PFSK-1 (cell line): ENCODE measurements at regions not wholly inside any gene's neighbourhood (a gene's known extent, or its start where the extent isn't known, plus 50 kb on each side); places are given as distances from the start of the nearest gene placed in this dataset.

Source experiments
- FOXP2 ChIP-seq: optimal IDR thresholded peaks from 2 replicates; pipeline ENCODE3; 2011; ENCODE audit warnings: borderline replicate concordance, control low read depth, inconsistent platforms; ENCODE audit not compliant: insufficient read depth; ENCODE audit errors: extremely low read length, extremely low read depth
- POLR2AphosphoS5 ChIP-seq: IDR thresholded peaks from 2 replicates; pipeline ENCODE4 v1.6.1; 2012; ENCODE audit warnings: low read depth, mild to moderate bottlenecking, control low read depth, low read length, moderate library complexity
- REST ChIP-seq, 2 experiments: IDR thresholded peaks; 2 replicates each; pipeline versions ENCODE4 v1.6.1 to v1.8.0; 2011 to 2012; ENCODE audit warnings: low read depth in 2 of 2, low read length in 2 of 2, control low read depth in 1 of 2, inconsistent platforms in 1 of 2, mild to moderate bottlenecking in 1 of 2, moderate library complexity in 1 of 2; ENCODE audit not compliant: insufficient read depth in 1 of 2
- SIN3A ChIP-seq: IDR thresholded peaks from 2 replicates; pipeline ENCODE4 v1.6.1; 2012; ENCODE audit warnings: mild to moderate bottlenecking, low read length, moderate library complexity, borderline replicate concordance; ENCODE audit not compliant: insufficient read depth
- TAF1 ChIP-seq: IDR thresholded peaks from 2 replicates; pipeline ENCODE4 v1.6.1; 2012; ENCODE audit warnings: low read length, control low read depth, borderline replicate concordance; ENCODE audit not compliant: insufficient read depth

DNA sequence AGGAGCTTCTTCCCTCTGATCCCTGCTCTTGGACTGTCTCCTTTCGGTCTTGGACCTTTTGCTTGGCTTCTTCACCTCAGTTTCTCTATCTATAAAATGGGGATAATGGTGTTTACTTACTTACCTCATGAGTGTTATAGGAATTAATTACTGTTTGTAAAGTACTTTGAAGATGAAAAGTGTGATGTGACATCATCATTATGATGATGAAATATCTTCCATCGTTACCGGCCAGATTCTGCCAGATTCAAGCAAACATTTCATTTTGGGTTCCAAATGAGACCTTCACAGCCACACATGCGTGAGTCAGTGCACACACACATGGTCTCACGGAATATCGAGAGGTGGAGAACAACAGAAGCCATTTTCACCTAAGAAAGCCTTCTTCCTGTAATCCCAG lies 220.1 kb upstream of the RPL34 start:
- TF ChIP-seq TAF1 = no peak
- TF ChIP-seq POLR2AphosphoS5 = no peak
- TF ChIP-seq FOXP2 = no peak
- no peak for TF ChIP-seq REST (IDR thresholded peaks at IDR 0.05; ENCODE audit: insufficient read depth in 1 of 2, low read depth in 2 of 2, low read length in 2 of 2)
- TF ChIP-seq SIN3A = no peak

GRCh38 chr4:108399610-108400265 lies 220.6 kb upstream of the RPL34 start:
- TF ChIP-seq FOXP2 (no peak), TAF1 (no peak), REST (IDR thresholded peaks at IDR 0.05; ENCODE audit: insufficient read depth in 1 of 2, low read depth in 2 of 2, low read length in 2 of 2) (no peak), POLR2AphosphoS5 (no peak), SIN3A (no peak)

DNA sequence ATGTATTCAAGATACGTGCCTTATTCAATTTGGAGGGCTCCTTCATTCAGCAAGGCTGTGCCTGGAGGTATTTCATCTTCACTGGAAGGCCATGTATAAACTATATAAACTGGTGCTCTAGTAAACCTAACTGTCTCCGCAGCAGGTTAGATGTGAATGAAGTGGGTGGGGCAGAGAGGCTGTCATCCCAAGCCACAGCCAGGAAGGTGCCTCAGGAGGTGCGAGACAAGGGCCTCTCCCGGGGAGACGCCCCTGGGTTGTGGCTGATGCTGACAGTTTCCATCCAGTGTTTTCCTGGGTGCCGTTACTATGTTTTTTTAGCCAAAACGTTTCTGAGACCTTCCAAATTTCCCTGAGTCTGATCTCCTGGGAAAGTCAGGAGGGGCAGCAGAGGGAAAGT lies 221.5 kb upstream of the RPL34 start:
- TF ChIP-seq FOXP2 (no peak), SIN3A (no peak), POLR2AphosphoS5 (no peak), TAF1 (no peak), REST (IDR thresholded peaks at IDR 0.05; ENCODE audit: insufficient read depth in 1 of 2, low read depth in 2 of 2, low read length in 2 of 2) (no peak)

GRCh38 chr4:108398316-108398715 lies 222.1 kb upstream of the RPL34 start:
- TF ChIP-seq TAF1 (no peak), SIN3A (no peak), FOXP2 (no peak), REST (IDR thresholded peaks at IDR 0.05; ENCODE audit: insufficient read depth in 1 of 2, low read depth in 2 of 2, low read length in 2 of 2) (no peak)

GRCh38 chr4:108397850-108398249 lies 222.5 kb upstream of the RPL34 start:
- TF ChIP-seq FOXP2 (no peak), REST (IDR thresholded peaks at IDR 0.05; ENCODE audit: insufficient read depth in 1 of 2, low read depth in 2 of 2, low read length in 2 of 2) (no peak), POLR2AphosphoS5 (no peak), SIN3A (no peak), TAF1 (no peak)
